Transverse colon (tissue), 4 donors: ENCODE measurements at regions not wholly inside any gene's neighbourhood (a gene's known extent, or its start where the extent isn't known, plus 50 kb on each side); places are given as distances from the start of the nearest gene placed in this dataset.

Experiments
- DNase-seq: peaks from one replicate; pipeline ENCODE4 v3.0.0-alpha.2; 2019
- H3K27ac ChIP-seq, 4 donors: fragments of 200-600 bp; sonication (generic); 2 replicates each; pipeline ENCODE4 v1.5.1; 2016 to 2018; ENCODE audit warnings: inconsistent platforms in 4 of 4
- H3K27me3 ChIP-seq: fragments of 200-600 bp; sonication (generic); 2 replicates; pipeline ENCODE4 v1.5.1; 2017; ENCODE audit warnings: inconsistent platforms
- H3K36me3 ChIP-seq, 4 donors: fragments of 200-600 bp; sonication (generic); 2 replicates each; pipeline ENCODE4 v1.5.1; 2017 to 2019; ENCODE audit warnings: inconsistent platforms in 4 of 4
- H3K4me1 ChIP-seq, 4 donors: fragments of 200-600 bp; sonication (generic); 2 replicates each; pipeline ENCODE4 v1.5.1; 2017 to 2020; ENCODE audit warnings: inconsistent platforms in 4 of 4
- H3K4me3 ChIP-seq, 4 donors: fragments of 200-600 bp; sonication (generic); 1 replicate in 1 of 4; 2 replicates in 3 of 4; pipeline versions ENCODE4 v1.5.1 to v1.6.1; 2017 to 2019; ENCODE audit warnings: inconsistent platforms in 4 of 4
- H3K9me3 ChIP-seq, 2 donors: fragments of 200-600 bp; sonication (generic); 2 replicates each; pipeline ENCODE4 v1.5.1; 2017 to 2019; ENCODE audit warnings: inconsistent platforms in 2 of 2
- CTCF ChIP-seq, 5 experiments: fragments of 200-600 bp in 3 of 5; fragments of 450-650 bp in 2 of 5; sonication (generic) in 3 of 5; IDR thresholded peaks; 1 replicate in 2 of 5; 2 replicates in 3 of 5; pipeline ENCODE4 v1.5.1; 2016 to 2017; ENCODE audit warnings: antibody characterized with exemption in 5 of 5, inconsistent platforms in 3 of 5, mild to moderate bottlenecking in 2 of 5, moderate library complexity in 1 of 5
- EP300 ChIP-seq: sonication (generic); formaldehyde crosslinking; IDR thresholded peaks from one replicate; pipeline ENCODE4 v1.6.1; 2017; ENCODE audit warnings: antibody characterized with exemption, low read depth
- POLR2A ChIP-seq: fragments of 450-650 bp; IDR thresholded peaks from one replicate; pipeline ENCODE4 v1.6.1; 2016; ENCODE audit warnings: antibody characterized with exemption, mild to moderate bottlenecking, moderate library complexity
- POLR2AphosphoS5 ChIP-seq, 3 donors: sonication (generic); formaldehyde crosslinking; IDR thresholded peaks; one replicate each; pipeline ENCODE4 v1.6.1; 2016; ENCODE audit warnings: antibody characterized with exemption in 3 of 3
- WGBS, 2 donors: methylation state at CpG; one replicate each; pipeline ENCODE4 v1.1.5; 2018; ENCODE audit warnings: low coverage in 1 of 2; 5-methylcytosine and 5-hydroxymethylcytosine counted together
- in situ Hi-C, 4 donors: fragments of 200-750 bp; cut with MboI; loops; one replicate each; pipeline versions ENCODE4 v1.15.0 to v1.15.1; 2017; ENCODE audit warnings: low sequenced_read_pairs in 3 of 4, low pct_ligation_motif_present in 1 of 4, low pct_unique_long_range_greater_than_20kb in 1 of 4
- intact Hi-C: fragments of 100-400 bp; cut with DNase I; formaldehyde crosslinking; loops from one replicate; pipeline ENCODE4 v1.15.1; 2023; ENCODE audit warnings: low total_unique reads

DNA sequence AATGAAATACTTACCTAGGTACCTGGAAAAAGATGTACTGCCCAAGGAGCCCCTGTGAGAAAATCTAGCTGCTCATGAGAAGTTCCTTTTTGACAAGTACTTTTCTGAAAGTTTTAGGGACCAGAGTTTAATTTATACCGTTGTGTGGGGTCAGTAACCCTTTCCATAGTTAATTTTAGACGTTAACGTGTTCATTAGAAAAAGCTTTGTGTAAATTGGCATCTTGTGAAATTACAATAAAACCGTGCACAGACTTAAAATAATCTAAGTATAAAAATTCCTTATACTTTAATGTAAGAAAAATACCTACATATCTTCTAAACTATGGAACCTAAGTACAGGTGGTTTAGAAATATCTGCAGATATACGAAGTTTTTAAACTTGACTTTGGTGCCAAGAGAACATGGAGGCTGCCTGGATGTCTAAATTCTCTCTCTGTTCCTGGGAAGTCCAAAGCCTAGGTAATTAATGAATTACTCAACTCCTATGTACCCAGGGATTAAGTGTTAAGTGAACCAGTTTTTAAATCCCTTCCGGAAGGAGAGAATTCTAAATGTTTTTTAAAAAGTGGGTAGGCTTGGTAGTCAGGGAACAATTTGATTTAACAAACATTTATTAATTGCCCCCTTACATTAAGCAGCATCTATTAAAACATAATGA lies 50.2 kb upstream of the PDX1 start:
- Histone ChIP-seq H3K36me3 (no peaks in the 10 kb centered on the region), H3K4me1 (no peaks in the 10 kb centered on the region), H3K27ac (no peak overlapping the region), H3K9me3 (no peaks in the 10 kb centered on the region), H3K27me3 (peaks cover 27% of the 10 kb centered on the region), H3K4me3 (no peak overlapping the region)
- TF ChIP-seq CTCF (IDR thresholded peaks at IDR 0.05) (no peak), EP300 (no peak), POLR2A (no peak), POLR2AphosphoS5 (IDR thresholded peaks at IDR 0.05) (no peak)
- in situ Hi-C loops, result no loop called here
- no peak for DNase-seq
- 43 to 45% methylated on average over 6 of the region's 6 CpGs for WGBS, 2 donors
- intact Hi-C loops, result no loop called here
